T-cell (primary cell): ENCODE measurements at regions not wholly inside any gene's neighbourhood (a gene's known extent, or its start where the extent isn't known, plus 50 kb on each side); places are given as distances from the start of the nearest gene placed in this dataset.

Experiments used
- ATAC-seq, 4 experiments: fragments of 200-7000 bp in 3 of 4; fragments of 150-1000 bp in 1 of 4; cut with Tn5 transposase; replicated peaks in 1 of 4; 1 replicate in 3 of 4; 2 replicates in 1 of 4; pipeline ENCODE4 v1.10.0; 2021; ENCODE audit warnings: moderate library complexity in 3 of 4, mild to moderate bottlenecking in 2 of 4, moderate number of reproducible peaks in 1 of 4
- CTCF ChIA-PET, 2 donors: fragments of 300-600 bp; sonication (Branson Sonifier 250); formaldehyde crosslinking; loops; one replicate each; lab custom pipeline; 2022; ENCODE audit warnings: antibody characterized with exemption in 2 of 2; lab: Charles Lee
- POLR2A ChIA-PET, 2 donors: fragments of 300-600 bp; sonication (Branson Sonifier 250); formaldehyde crosslinking; loops; one replicate each; lab custom pipeline; 2022; ENCODE audit warnings: antibody characterized with exemption in 2 of 2; lab: Charles Lee
- DNase-seq, 35 experiments: peaks; one replicate each; pipeline versions ENCODE4 v3.0.0 to v3.0.0-alpha.2; 2013 to 2023
- H3K27ac ChIP-seq: one replicate; pipeline ENCODE4 v1.5.1; 2013; ENCODE audit warnings: low read length
- H3K27me3 ChIP-seq, 2 experiments: replicated peaks in 1 of 2; 1 replicate in 1 of 2; 2 replicates in 1 of 2; pipeline versions ENCODE4 v1.6.1 to v1.7.0; 2013; ENCODE audit warnings: low read length in 1 of 2, mixed read lengths in 1 of 2; ENCODE audit not compliant: control insufficient read depth in 2 of 2, insufficient read depth in 2 of 2; ENCODE audit errors: extremely low read depth in 1 of 2
- H3K36me3 ChIP-seq, 2 donors: 1 replicate in 1 of 2; 2 replicates in 1 of 2; pipeline versions ENCODE4 v1.6.1 to v1.7.0; 2013; ENCODE audit warnings: low read length in 1 of 2; ENCODE audit not compliant: control insufficient read depth in 2 of 2, insufficient read depth in 1 of 2; ENCODE audit errors: extremely low read depth in 1 of 2
- H3K4me1 ChIP-seq, 2 experiments: 1 replicate in 1 of 2; 2 replicates in 1 of 2; pipeline versions ENCODE4 v1.6.1 to v1.7.0; 2013; ENCODE audit warnings: low read length in 2 of 2, mixed read lengths in 1 of 2; ENCODE audit not compliant: insufficient read depth in 2 of 2, control insufficient read depth in 1 of 2; ENCODE audit errors: extremely low read depth in 1 of 2
- H3K4me3 ChIP-seq, 2 donors: 1 replicate in 1 of 2; 2 replicates in 1 of 2; pipeline versions ENCODE4 v1.5.1 to v1.7.0; 2013; ENCODE audit warnings: mild to moderate bottlenecking in 2 of 2, low read length in 1 of 2, moderate library complexity in 1 of 2; ENCODE audit not compliant: control insufficient read depth in 1 of 2; ENCODE audit errors: extremely low read depth in 1 of 2
- H3K9me3 ChIP-seq: 2 replicates; pipeline ENCODE4 v1.7.0; 2013
- H3K27ac Mint-ChIP-seq, 2 donors: one replicate each; pipeline ENCODE4 v1.8.0; 2020 to 2021; ENCODE audit warnings: mild to moderate bottlenecking in 2 of 2, mixed read lengths in 2 of 2
- H3K27me3 Mint-ChIP-seq, 2 donors: one replicate each; pipeline ENCODE4 v1.8.0; 2021 to 2022; ENCODE audit warnings: mixed read lengths in 2 of 2
- H3K36me3 Mint-ChIP-seq: one replicate; pipeline ENCODE4 v1.8.0; 2021; ENCODE audit warnings: mixed read lengths
- H3K4me1 Mint-ChIP-seq, 3 donors: one replicate each; pipeline ENCODE4 v1.8.0; 2020 to 2022; ENCODE audit warnings: mixed read lengths in 3 of 3, mild to moderate bottlenecking in 1 of 3
- H3K4me3 Mint-ChIP-seq, 3 donors: one replicate each; pipeline ENCODE4 v1.8.0; 2020 to 2022; ENCODE audit warnings: mild to moderate bottlenecking in 3 of 3, mixed read lengths in 3 of 3, moderate library complexity in 3 of 3
- H3K9me3 Mint-ChIP-seq, 3 donors: one replicate each; pipeline ENCODE4 v1.8.0; 2020 to 2022; ENCODE audit warnings: mixed read lengths in 3 of 3
- WGBS: methylation state at CpG from one replicate; pipeline ENCODE4 v1.1.5; 2013; ENCODE audit warnings: missing lambda C conversion rate; ENCODE audit not compliant: insufficient coverage; 5-methylcytosine and 5-hydroxymethylcytosine counted together

- H3K9me3 Mint-ChIP-seq = no peaks in the 10 kb centered on the region
- WGBS = 76% methylated on average over 4 of the region's 6 CpGs
- POLR2A ChIA-PET = no interaction called here
- DNase-seq (no peak), ATAC-seq (no peak)
- Histone ChIP-seq H3K9me3 (no peaks in the 10 kb centered on the region), H3K27me3 (peaks cover 0 to 5% of the 10 kb centered on the region in 2 experiments), H3K4me3 (no peak overlapping the region), H3K36me3 (no peaks in the 10 kb centered on the region), H3K4me1 (no peaks in the 10 kb centered on the region), H3K27ac (no peak overlapping the region)
- CTCF ChIA-PET = interaction anchor here (0.8 to 1.0 kb wide), 2 partner anchors 9 to 44 kb away, joined by 3 to 5 read pairs; no protein-coding TSS in a partner anchor
- no peak overlapping the region for H3K27ac Mint-ChIP-seq
- no peaks in the 10 kb centered on the region for H3K36me3 Mint-ChIP-seq
- H3K4me3 Mint-ChIP-seq = no peak overlapping the region
- H3K27me3 Mint-ChIP-seq = no peaks in the 10 kb centered on the region
- H3K4me1 Mint-ChIP-seq = no peaks in the 10 kb centered on the region
These were observed 269.4 kb upstream of the GHITM start for GRCh38 chr10:83869898-83870297.

- Histone ChIP-seq H3K4me3 (no peak overlapping the region), H3K36me3 (no peaks in the 10 kb centered on the region), H3K4me1 (no peaks in the 10 kb centered on the region), H3K27ac (no peak overlapping the region), H3K27me3 (peaks cover 0 to 2% of the 10 kb centered on the region in 2 experiments), H3K9me3 (no peaks in the 10 kb centered on the region)
- Mint-ChIP-seq H3K27ac (no peak overlapping the region), H3K36me3 (no peaks in the 10 kb centered on the region), H3K9me3 (no peaks in the 10 kb centered on the region), H3K4me3 (no peak overlapping the region), H3K4me1 (no peaks in the 10 kb centered on the region), H3K27me3 (no peaks in the 10 kb centered on the region)
- ATAC-seq = peak in 3 of 4 experiments; percentile 40 to 56 (median 46)
- ChIA-PET CTCF (interaction anchor here (0.7 to 1.0 kb wide), 6 partner anchors 7 to 1075 kb away, joined by 3 to 5 read pairs (median 3); no protein-coding TSS in a partner anchor), POLR2A (no interaction called here)
- peak in 30 of 35 experiments; percentile 5 to 68 (median 20) for DNase-seq
- 17% methylated on average over 14 of the region's 18 CpGs for WGBS
These were observed 267.9 kb upstream of the GHITM start for GRCh38 chr10:83871187-83872081.

GRCh38 chr10:83880252-83880791 lies 259.0 kb upstream of the GHITM start:
- Histone ChIP-seq H3K4me1 (no peaks in the 10 kb centered on the region), H3K9me3 (no peaks in the 10 kb centered on the region), H3K27ac (no peak overlapping the region), H3K36me3 (no peaks in the 10 kb centered on the region), H3K4me3 (no peak overlapping the region), H3K27me3 (no peaks in the 10 kb centered on the region)
- no peak for DNase-seq
- Mint-ChIP-seq H3K27me3 (peaks cover 0 to 3% of the 10 kb centered on the region in 2 donors), H3K36me3 (no peaks in the 10 kb centered on the region), H3K27ac (no peak overlapping the region), H3K9me3 (no peaks in the 10 kb centered on the region), H3K4me3 (no peak overlapping the region), H3K4me1 (no peaks in the 10 kb centered on the region)
- CTCF ChIA-PET = no interaction called here
- no peak for ATAC-seq
- POLR2A ChIA-PET = no interaction called here
- 66% methylated on average over 6 of the region's 8 CpGs for WGBS

DNA sequence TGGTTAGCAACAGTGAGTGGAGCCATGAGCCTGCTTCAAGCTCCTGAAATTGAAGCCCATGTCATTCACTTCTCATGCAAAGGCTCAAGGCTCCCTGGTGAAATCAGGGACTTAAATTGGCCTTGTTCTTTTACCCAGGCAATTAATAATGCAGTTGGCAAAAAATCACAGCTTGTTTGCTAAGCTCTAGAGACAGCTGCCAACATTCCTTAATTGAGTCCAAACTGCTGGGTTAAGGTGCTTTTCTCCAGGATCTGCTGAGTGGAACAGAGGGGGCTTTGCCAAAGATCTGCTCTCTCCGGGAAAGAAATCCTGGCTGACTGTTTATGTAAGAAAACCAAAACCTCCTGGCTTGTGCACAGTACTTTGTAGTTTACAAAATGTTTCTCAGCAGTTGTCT lies 257.6 kb upstream of the GHITM start:
- ATAC-seq = no peak
- 44% methylated on average over 1 of the region's 1 CpG for WGBS

GRCh38 chr10:83886871-83887270 lies 252.4 kb upstream of the GHITM start:
- Mint-ChIP-seq H3K4me3 (no peak overlapping the region), H3K27ac (no peak overlapping the region), H3K27me3 (peaks cover 10 to 11% of the 10 kb centered on the region in 2 donors), H3K9me3 (no peaks in the 10 kb centered on the region), H3K4me1 (no peaks in the 10 kb centered on the region), H3K36me3 (no peaks in the 10 kb centered on the region)
- Histone ChIP-seq H3K36me3 (no peaks in the 10 kb centered on the region), H3K4me1 (no peaks in the 10 kb centered on the region), H3K9me3 (no peaks in the 10 kb centered on the region), H3K27me3 (no peaks in the 10 kb centered on the region), H3K4me3 (no peak overlapping the region), H3K27ac (no peak overlapping the region)
- ChIA-PET POLR2A (no interaction called here), CTCF (no interaction called here)
- ATAC-seq = no peak
- WGBS = no CpG with 5 or more reads among the region's 5 CpGs
- no peak for DNase-seq

More for the DNA sequence above, 257.6 kb upstream of the GHITM start:
- H3K36me3 ChIP-seq = no peaks in the 10 kb centered on the region
- no peaks in the 10 kb centered on the region for H3K4me1 ChIP-seq
- Mint-ChIP-seq H3K9me3 (no peaks in the 10 kb centered on the region), H3K27ac (no peak overlapping the region), H3K36me3 (no peaks in the 10 kb centered on the region), H3K4me1 (no peaks in the 10 kb centered on the region), H3K27me3 (peaks cover 3% of the 10 kb centered on the region in 2 donors), H3K4me3 (no peak overlapping the region)
- no peaks in the 10 kb centered on the region for H3K9me3 ChIP-seq
- no peak for DNase-seq
- no peak overlapping the region for H3K4me3 ChIP-seq
- CTCF ChIA-PET = no interaction called here
- H3K27me3 ChIP-seq = no peaks in the 10 kb centered on the region
- H3K27ac ChIP-seq = no peak overlapping the region
- POLR2A ChIA-PET = no interaction called here

DNA sequence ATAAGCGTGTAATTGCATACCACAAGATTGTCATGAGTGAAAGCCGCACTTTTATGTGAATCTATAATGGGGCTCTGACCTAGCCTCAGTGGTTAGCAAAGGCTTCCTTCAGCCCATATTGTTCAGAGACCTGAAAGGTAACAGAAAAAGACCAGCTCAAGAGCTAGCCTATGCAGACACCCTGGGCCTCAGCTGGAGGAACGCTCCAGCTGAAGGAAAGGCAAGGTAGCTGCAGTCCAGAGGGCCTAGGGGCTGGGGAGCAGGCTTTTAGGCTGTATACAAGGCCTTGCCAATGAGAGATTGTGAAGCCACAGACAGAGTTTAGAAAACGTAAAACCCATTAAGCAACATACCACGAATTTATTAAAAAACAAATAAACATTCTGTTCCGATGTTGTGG lies 246.6 kb upstream of the GHITM start:
- H3K27me3 Mint-ChIP-seq = peaks cover 10 to 17% of the 10 kb centered on the region in 2 donors
- Histone ChIP-seq H3K9me3 (no peaks in the 10 kb centered on the region), H3K27me3 (no peaks in the 10 kb centered on the region), H3K4me3 (no peak overlapping the region), H3K4me1 (no peaks in the 10 kb centered on the region), H3K36me3 (no peaks in the 10 kb centered on the region), H3K27ac (no peak overlapping the region)
- 60% methylated on average over 1 of the region's 6 CpGs for WGBS
- DNase-seq (no peak), ATAC-seq (no peak)
- ChIA-PET POLR2A (no interaction called here), CTCF (no interaction called here)
- no peaks in the 10 kb centered on the region for H3K4me1 Mint-ChIP-seq
- no peaks in the 10 kb centered on the region for H3K36me3 Mint-ChIP-seq
- no peak overlapping the region for H3K27ac Mint-ChIP-seq
- no peak overlapping the region for H3K4me3 Mint-ChIP-seq
- no peaks in the 10 kb centered on the region for H3K9me3 Mint-ChIP-seq
